HepG2 (cell line): ENCODE measurements at regions not wholly inside any gene's neighbourhood (a gene's known extent, or its start where the extent isn't known, plus 50 kb on each side); places are given as distances from the start of the nearest gene placed in this dataset.

Source experiments
- ATAC-seq: fragments of 200-7000 bp; cut with Tn5 transposase; 3 replicates; pipeline ENCODE4 v1.9.1; 2020; ENCODE audit warnings: mild to moderate bottlenecking, moderate library complexity
- BruUV-seq: library from RNA; stranded (reverse); fragments of 400-500 nt; replicated peaks from 2 replicates; lab custom pipeline; 2021; lab: Mats Ljungman, UMichigan
- CTCF ChIA-PET: fragments of 300-600 bp; formaldehyde crosslinking; extraction: SDS; loops from one replicate; lab custom pipeline; 2021; ENCODE audit warnings: low total read pairs, inconsistent platforms, low intra/inter-chr PET ratio; lab: Yijun Ruan, JAX
- POLR2A ChIA-PET: fragments of 350-600 bp; sonication (Branson Sonifier 250); formaldehyde crosslinking; loops from one replicate; lab custom pipeline; 2020; ENCODE audit warnings: antibody characterized with exemption, inconsistent platforms; lab: Yijun Ruan, JAX
- DNase-seq: peaks from one replicate; pipeline ENCODE4 v3.0.0-alpha.2; 2015; ENCODE audit warnings: low spot score
- FAIRE-seq: peaks from 3 replicates; lab custom pipeline; 2011; peaks lifted over from hg19 to GRCh38; lab: Jason Lieb, UNC
- H2AFZ ChIP-seq: one replicate; pipeline ENCODE4 v1.6.1; 2011; ENCODE audit warnings: low read length, inconsistent platforms
- H3K27ac ChIP-seq: fragments of 300-600 bp; 3 replicates; pipeline ENCODE4 v1.8.0; 2011; ENCODE audit warnings: mixed run types, mild to moderate bottlenecking, mixed read lengths, low read length, inconsistent platforms; ENCODE audit not compliant: insufficient read depth; ENCODE audit errors: extremely low read length
- H3K27me3 ChIP-seq, 2 experiments: fragments of 200-600 bp in 1 of 2; 2 replicates in 1 of 2; 3 replicates in 1 of 2; pipeline versions ENCODE4 v1.6.0 to v1.8.0; 2011; ENCODE audit warnings: low read length in 2 of 2, mild to moderate bottlenecking in 2 of 2, moderate library complexity in 2 of 2, inconsistent platforms in 1 of 2; ENCODE audit not compliant: insufficient read depth in 2 of 2, control insufficient read depth in 1 of 2
- H3K36me3 ChIP-seq, 2 experiments: fragments of 200-600 bp in 1 of 2; replicated peaks in 1 of 2; 2 replicates in 1 of 2; 3 replicates in 1 of 2; pipeline versions ENCODE4 v1.5.1 to v1.8.0; 2011; ENCODE audit warnings: low read length in 2 of 2, inconsistent platforms in 1 of 2; ENCODE audit not compliant: insufficient read depth in 2 of 2, control insufficient read depth in 1 of 2
- H3K4me1 ChIP-seq: 2 replicates; pipeline ENCODE4 v1.5.1; 2012; ENCODE audit warnings: low read length, inconsistent platforms; ENCODE audit not compliant: insufficient read depth
- H3K4me2 ChIP-seq: 2 replicates; pipeline ENCODE4 v1.6.0; 2011; ENCODE audit warnings: low read depth, low read length, inconsistent platforms
- H3K4me3 ChIP-seq, 3 experiments: fragments of 200-600 bp in 1 of 3; sonication (generic), shearing (Covaris generic) in 1 of 3; replicated peaks in 1 of 3; 2 replicates each; pipeline ENCODE4 v1.5.1; 2011 to 2016; ENCODE audit warnings: low read length in 3 of 3, inconsistent platforms in 2 of 3, low read depth in 2 of 3, mild to moderate bottlenecking in 2 of 3, control low read depth in 1 of 3, mixed read lengths in 1 of 3; ENCODE audit not compliant: insufficient read depth in 1 of 3
- H3K79me2 ChIP-seq: one replicate; pipeline ENCODE4 v1.6.1; 2011; ENCODE audit warnings: low read length, inconsistent platforms; ENCODE audit not compliant: insufficient read depth
- H3K9ac ChIP-seq: 2 replicates; pipeline ENCODE4 v1.6.0; 2011; ENCODE audit warnings: mild to moderate bottlenecking, low read depth, low read length, inconsistent platforms; ENCODE audit not compliant: insufficient read depth
- H3K9me3 ChIP-seq: 2 replicates; pipeline ENCODE4 v1.5.1; 2012; ENCODE audit warnings: mild to moderate bottlenecking, low read length
- H4K20me1 ChIP-seq: 2 replicates; pipeline ENCODE4 v1.6.0; 2011; ENCODE audit warnings: inconsistent platforms, mild to moderate bottlenecking, low read length, moderate library complexity; ENCODE audit not compliant: insufficient read depth
- ETV6 ChIP-seq: sonication (generic); formaldehyde crosslinking; conservative IDR thresholded peaks from 2 replicates; pipeline ENCODE4 v1.4.0; 2020; ENCODE audit warnings: missing genetic modification reagents
- MED13 ChIP-seq: sonication (generic); formaldehyde crosslinking; IDR thresholded peaks from 2 replicates; pipeline ENCODE4 v1.5.0; 2020; ENCODE audit warnings: missing genetic modification reagents
- NFAT5 ChIP-seq: sonication (generic); formaldehyde crosslinking; IDR thresholded peaks from 2 replicates; pipeline ENCODE4 v1.4.0; 2020; ENCODE audit warnings: missing genetic modification reagents
- TOPORS ChIP-seq: sonication (generic); formaldehyde crosslinking; IDR thresholded peaks from 2 replicates; pipeline ENCODE4 v1.8.0; 2023; ENCODE audit warnings: mild to moderate bottlenecking, missing genetic modification reagents
- ZMYM2 ChIP-seq: sonication (generic); formaldehyde crosslinking; IDR thresholded peaks from 2 replicates; pipeline ENCODE4 v1.8.0; 2022; ENCODE audit warnings: mild to moderate bottlenecking, missing genetic modification reagents
- ZNF224 ChIP-seq: sonication (generic); formaldehyde crosslinking; IDR thresholded peaks from 2 replicates; pipeline ENCODE4 v1.5.0; 2020; ENCODE audit warnings: mild to moderate bottlenecking, missing genetic modification reagents
- ZNF792 ChIP-seq: IDR thresholded peaks from 2 replicates; pipeline ENCODE4 v1.6.1; 2016
- WGBS: methylation state at CpG from one replicate; pipeline ENCODE4 v1.1.6; 2017; ENCODE audit warnings: low lambda C conversion rate; 5-methylcytosine and 5-hydroxymethylcytosine counted together
- in situ Hi-C: cut with HindIII; loops from 2 replicates; pipeline ENCODE4 v1.10.0; 2017; ENCODE audit warnings: low pct_unique_long_range_greater_than_20kb; ENCODE audit not compliant: extremely low pct_ligation_motif_present
- intact Hi-C: fragments of 100-400 bp; cut with micrococcal nuclease; formaldehyde crosslinking; loops from one replicate; pipeline ENCODE4 v1.10.0; 2022; ENCODE audit not compliant: unreplicated experiment

- TF ChIP-seq ETV6 (CRISPR knock-in tag) (no peak), NFAT5 (CRISPR knock-in tag) (no peak), TOPORS (CRISPR knock-in tag) (no peak), MED13 (no peak)
Observed at GRCh38 chr3:94185753-94186152, 122.9 kb downstream of the NSUN3 start (continued).

GRCh38 chr3:94187697-94188096 lies 124.8 kb downstream of the NSUN3 start:
- no peak overlapping the region for H3K27ac ChIP-seq
- in situ Hi-C loops: no loop called here
- FAIRE-seq: no peak

More at GRCh38 chr3:94187697-94188096, 124.8 kb downstream of the NSUN3 start:
- ATAC-seq: no peak
- no peak for DNase-seq
- BruUV-seq: no TSS peak
- CTCF ChIA-PET: no interaction called here
- no peak overlapping the region for H2AFZ ChIP-seq
- no peaks in the 10 kb centered on the region for H3K27me3 ChIP-seq
- H3K4me1 ChIP-seq: no peaks in the 10 kb centered on the region
- H3K4me2 ChIP-seq: no peak overlapping the region
- no peaks in the 10 kb centered on the region for H3K9me3 ChIP-seq
- no peak overlapping the region for H3K4me3 ChIP-seq
- intact Hi-C loops: no loop called here
- H3K79me2 ChIP-seq: no peaks in the 10 kb centered on the region
- TF ChIP-seq ZNF224 (CRISPR knock-in tag) (no peak), ZNF792 (CRISPR knock-in tag) (no peak), ZMYM2 (CRISPR knock-in tag) (no peak)
- POLR2A ChIA-PET: no interaction called here
- WGBS: 23% methylated on average over 2 of the region's 2 CpGs
- no peaks in the 10 kb centered on the region for H3K36me3 ChIP-seq
- no peaks in the 10 kb centered on the region for H4K20me1 ChIP-seq
- no peak overlapping the region for H3K9ac ChIP-seq
